ENCODE measurements at regions not wholly inside any gene's neighbourhood (a gene's known extent, or its start where the extent isn't known, plus 50 kb on each side); places are given as distances from the start of the nearest gene placed in this dataset.

GRCh38 chr5:159698322-159698721 lies 218.0 kb upstream of the ADRA1B start:
- TF ChIP-seq CTCF (IDR thresholded peaks at IDR 0.05; ENCODE audit: extremely low read depth in 1 of 2, insufficient read depth in 1 of 2, low read depth in 1 of 2, low read length in 2 of 2) (no peak), POLR2A (IDR thresholded peaks at IDR 0.05; ENCODE audit: low read depth, low read length) (no peak), MYC (IDR thresholded peaks at IDR 0.05; ENCODE audit: low read depth, low read length) (no peak), EZH2 (IDR thresholded peaks at IDR 0.05; ENCODE audit: borderline replicate concordance, low read depth, low read length, severe bottlenecking) (no peak), POLR2AphosphoS5 (IDR thresholded peaks at IDR 0.05; ENCODE audit: insufficient read depth, low read depth, low read length) (no peak), MAX (IDR thresholded peaks at IDR 0.05; ENCODE audit: insufficient read depth, insufficient read length) (no peak), GATA2 (IDR thresholded peaks at IDR 0.05; ENCODE audit: insufficient read depth, insufficient read length, low read depth, low read length) (no peak)
